ENCODE measurements at regions not wholly inside any gene's neighbourhood (a gene's known extent, or its start where the extent isn't known, plus 50 kb on each side); places are given as distances from the start of the nearest gene placed in this dataset.
"Not testable (repeated sequence)": the region's sequence is repeated elsewhere in the genome, so short reads cannot be mapped to it uniquely, and the experiment has no call there.

GRCh38 chr1:112818990-112819689 lies 104.0 kb upstream of the PPM1J start:
- DNase-seq (ENCODE audit: low spot score) = no peak

DNA sequence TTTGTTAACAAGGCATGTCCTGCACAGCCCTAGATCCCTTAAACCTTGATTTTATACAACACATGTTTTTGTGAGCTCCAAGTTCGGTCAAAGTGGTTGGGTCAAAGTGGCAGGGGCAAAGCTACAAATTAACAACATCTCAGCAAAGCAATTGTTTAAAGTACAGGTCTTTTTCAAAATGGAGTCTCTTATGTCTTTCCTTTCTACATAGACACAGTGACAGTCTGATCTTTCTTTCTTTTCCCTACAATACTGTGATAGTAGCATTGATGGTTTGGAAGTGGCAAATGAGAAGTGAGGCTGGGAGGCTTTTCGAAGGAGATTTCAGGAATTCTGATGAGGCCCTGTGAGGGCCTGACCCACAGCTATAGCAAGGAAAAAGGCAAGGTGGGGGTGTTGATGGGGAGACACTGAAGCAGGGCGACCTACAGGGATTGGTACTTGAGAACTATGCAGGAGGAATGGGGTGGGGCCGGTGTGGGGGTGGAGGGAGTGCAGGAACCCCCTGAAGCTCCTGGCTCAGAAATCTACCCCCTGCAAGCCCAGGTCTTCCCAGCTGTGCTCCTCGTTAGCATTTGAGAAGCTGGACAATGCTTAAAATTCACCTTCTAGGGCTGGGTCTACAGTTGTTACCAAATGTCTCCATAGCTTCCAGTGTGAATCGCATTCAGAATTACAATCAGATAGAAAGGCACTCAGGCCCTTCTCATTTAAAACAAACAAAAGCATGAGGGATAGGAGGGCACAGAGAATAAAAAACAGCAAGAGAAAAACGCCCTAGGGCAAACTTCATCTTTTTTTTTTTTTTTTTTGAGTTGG lies 102.6 kb upstream of the PPM1J start:
- no peak for DNase-seq (ENCODE audit: low spot score)

DNA sequence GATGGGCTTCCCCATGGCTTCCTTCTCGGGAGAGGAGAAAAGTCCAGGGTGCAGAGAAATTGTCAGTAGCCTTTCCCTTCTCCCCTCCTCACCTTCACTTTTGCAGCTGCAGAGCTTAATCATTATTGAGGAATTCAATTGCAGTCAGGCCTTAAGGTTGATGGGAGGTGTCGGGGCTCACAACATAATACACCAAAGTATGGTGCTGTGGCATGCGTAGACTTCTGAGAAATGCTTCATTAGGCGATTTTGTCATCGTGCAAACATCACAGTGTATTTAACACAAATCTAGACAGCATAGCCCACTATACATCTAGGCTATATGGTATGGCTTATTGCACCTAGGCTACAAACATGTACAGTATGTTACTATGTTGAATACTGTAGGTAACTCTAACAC lies 100.2 kb upstream of the PPM1J start:
- no peak for DNase-seq (ENCODE audit: low spot score)

GRCh38 chr1:112814645-112815044 lies 99.5 kb upstream of the PPM1J start:
- DNase-seq (ENCODE audit: low spot score) = not testable (repeated sequence)

DNA sequence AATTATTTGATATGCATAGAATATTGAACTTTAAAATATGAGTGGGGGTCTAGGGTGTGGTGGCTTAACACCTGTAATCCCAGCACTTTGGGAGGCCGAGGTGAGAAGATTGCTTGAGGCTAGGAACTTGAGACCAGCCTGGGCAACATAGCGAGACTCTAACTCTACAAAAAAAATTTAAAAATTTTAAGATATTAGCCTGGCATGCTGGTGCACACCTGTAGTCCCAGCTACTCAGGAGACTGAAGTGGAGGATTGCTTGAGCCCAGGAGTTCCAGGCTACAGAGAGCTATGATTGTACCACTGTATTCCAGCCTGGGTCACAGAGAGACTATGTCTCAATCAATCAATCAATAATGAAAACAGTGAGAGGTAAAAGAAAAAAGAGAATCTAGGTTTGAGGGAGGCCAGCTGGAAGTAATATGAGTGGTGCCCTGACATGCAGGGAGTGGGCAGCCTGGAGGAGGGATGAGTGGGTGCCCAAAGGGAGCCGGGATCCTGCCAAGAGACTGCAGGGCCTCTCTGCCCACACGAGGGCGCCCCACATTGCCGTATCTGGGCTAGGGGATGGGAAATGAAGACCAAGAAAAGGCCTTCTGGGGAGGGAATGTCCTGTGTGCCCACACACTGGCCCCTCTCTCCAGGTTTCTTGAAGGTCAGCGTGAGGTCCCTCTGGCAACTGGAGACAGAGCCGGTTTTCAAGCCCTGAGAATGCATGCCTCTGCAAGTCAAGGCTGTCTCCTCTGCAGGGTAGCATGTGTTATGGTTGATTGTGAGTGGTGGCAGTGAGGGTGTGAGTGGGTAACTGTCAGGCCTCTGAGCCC lies 93.9 kb upstream of the PPM1J start:
- DNase-seq (ENCODE audit: low spot score) = peak; percentile 72

- DNase-seq (ENCODE audit: low spot score) = no peak
Measured at GRCh38 chr1:112807999-112808398, 92.9 kb upstream of the PPM1J start.

DNA sequence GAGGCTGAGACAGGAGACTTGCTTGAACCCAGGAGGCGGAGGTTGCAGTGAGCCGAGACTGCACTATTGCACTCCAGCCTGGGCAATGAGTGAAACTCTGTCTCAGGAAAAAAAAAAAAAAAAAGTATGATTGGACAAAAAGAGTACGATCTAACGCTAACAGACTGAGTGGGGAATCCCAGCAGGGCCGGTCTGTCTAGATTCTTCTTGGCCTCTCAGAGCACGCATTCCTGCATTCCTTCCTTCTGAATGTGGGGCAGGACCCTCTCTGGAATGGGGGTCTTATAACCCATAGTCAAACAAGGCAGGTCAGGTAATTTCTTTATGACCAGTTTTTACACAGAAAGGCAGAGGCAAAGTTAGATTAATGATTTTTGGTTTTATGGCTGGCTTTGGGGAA lies 92.0 kb upstream of the PPM1J start:
- DNase-seq (ENCODE audit: low spot score) = no peak

DNA sequence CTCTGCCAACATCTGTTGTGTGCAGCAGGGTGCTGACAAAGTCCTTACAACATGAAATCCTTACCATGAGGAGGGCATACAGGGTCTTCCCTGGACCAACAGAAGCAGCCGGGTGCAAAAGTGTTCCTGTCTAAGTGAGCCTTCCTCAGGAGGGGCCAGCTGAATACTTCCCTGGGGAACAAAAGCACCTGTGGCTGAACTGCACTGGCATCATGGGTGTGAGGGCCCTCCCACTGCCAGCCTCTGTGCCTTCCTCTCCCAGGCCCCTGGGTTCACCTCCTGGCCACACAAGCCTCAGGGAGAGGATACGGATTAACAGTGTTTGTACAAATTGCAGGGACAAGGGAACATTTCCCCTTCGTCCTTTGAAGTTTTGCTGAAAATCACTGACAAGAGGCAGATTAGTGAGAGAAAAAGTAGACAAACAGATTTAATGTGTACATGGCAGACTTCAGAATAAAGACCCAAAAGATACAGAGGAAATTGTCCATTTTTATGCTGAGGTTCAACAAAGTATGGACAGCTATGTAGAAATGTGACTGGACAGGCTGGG lies 91.0 kb upstream of the PPM1J start:
- no peak for DNase-seq (ENCODE audit: low spot score)

GRCh38 chr1:112805155-112805853 lies 90.2 kb upstream of the PPM1J start:
- no peak for DNase-seq (ENCODE audit: low spot score)

- peak; percentile 67 for DNase-seq (ENCODE audit: low spot score)
Measured at GRCh38 chr1:112803906-112804762, 89.0 kb upstream of the PPM1J start.

DNA sequence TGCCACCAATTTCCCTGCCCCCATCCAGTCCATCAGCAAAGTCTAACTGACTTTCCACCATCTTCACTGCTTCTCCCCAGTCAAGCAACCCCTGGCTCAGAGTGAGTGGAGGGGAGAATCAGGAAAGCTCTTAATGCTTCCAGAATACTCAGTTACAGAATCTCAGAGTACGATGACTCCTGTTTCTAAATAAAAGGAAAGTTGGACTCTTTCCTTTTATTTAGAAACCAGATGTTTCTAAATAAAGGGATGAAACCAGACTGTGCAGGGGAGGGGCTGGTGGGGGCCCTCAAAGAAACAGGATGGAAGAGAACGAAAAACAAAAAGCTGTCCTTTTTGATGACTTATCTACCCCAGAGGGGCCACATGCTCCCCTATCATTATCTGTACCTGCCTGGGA lies 85.2 kb upstream of the PPM1J start:
- no peak for DNase-seq (ENCODE audit: low spot score)

DNA sequence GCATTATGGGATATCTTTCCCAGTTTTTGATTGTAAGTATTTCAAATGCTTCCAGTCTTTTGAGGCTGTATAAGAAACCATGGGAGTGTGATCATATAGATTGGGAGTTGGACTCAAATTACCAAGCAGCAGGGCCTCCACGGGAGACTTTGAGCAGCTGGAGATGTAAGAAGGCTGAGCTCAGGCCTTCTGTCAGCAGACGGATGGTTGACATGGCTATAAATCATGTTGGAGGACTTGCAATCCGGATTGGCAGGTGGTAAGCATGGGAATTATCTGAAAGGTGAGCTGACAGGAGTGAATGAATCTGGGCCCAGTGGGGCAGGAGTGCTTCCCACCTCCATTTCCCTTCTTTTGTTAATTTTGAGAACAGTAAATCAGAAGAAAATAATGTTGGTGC lies 83.2 kb upstream of the PPM1J start:
- no peak for DNase-seq (ENCODE audit: low spot score)

DNA sequence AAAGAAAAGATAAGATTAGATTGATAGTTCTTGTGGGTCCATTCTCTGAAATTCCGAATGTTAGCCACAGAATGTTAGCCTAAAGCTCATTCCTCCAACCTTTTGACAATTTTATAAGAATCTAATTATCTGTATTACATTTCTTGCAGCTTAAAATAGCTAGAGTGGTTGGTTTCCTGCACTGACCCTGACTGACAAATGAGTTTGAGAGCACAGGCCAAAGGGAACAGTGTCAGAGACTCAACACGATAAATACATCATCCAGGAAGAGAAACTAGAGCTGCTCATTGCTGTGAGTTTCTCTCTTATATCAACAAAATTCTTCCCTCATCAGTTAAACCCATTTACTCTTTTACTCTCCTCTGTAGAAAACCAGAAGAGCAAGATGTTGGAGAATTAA lies 82.1 kb upstream of the PPM1J start:
- DNase-seq (ENCODE audit: low spot score) = no peak

- no peak for DNase-seq (ENCODE audit: low spot score)
Measured at GRCh38 chr1:112794654-112795239, 79.6 kb upstream of the PPM1J start.

- no peak for DNase-seq (ENCODE audit: low spot score)
Measured at GRCh38 chr1:112793631-112794565, 78.8 kb upstream of the PPM1J start.

- DNase-seq (ENCODE audit: low spot score) = no peak
Measured at GRCh38 chr1:112791723-112792104, 76.6 kb upstream of the PPM1J start.

- no peak for DNase-seq (ENCODE audit: low spot score)
Measured at GRCh38 chr1:112790920-112791722, 76.0 kb upstream of the PPM1J start.

DNA sequence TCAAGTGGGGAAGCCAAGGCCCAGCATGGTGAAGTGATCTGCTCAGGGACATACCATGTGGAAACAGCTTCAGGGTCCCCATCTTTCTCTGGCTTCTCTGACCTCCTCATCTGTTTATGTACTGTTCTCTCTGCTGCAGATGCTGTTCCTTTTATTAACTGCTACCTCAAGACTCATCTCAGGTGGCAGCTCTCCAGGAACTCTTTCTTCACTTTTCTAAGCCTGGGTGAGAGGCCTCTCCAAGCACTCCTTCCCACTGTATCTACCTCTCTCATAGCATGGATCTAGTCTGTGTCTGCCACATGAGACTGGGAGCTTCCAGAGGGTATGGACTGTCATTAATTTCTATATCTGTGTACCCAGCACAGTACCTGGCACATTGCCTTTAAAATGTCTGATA lies 73.4 kb upstream of the PPM1J start:
- no peak for DNase-seq (ENCODE audit: low spot score)

Measured in cerebellar cortex (tissue), 1 donor.